C4-2B (cell line): ENCODE measurements at regions not wholly inside any gene's neighbourhood (a gene's known extent, or its start where the extent isn't known, plus 50 kb on each side); places are given as distances from the start of the nearest gene placed in this dataset.

Experiments
- H3K27ac ChIP-seq: fragments of 450-650 bp; 2 replicates; pipeline ENCODE4 v1.5.1; 2017
- ZFX ChIP-seq: fragments of 450-650 bp; IDR thresholded peaks from 2 replicates; pipeline ENCODE4 v1.6.1; 2017
- TF ChIP-seq, protein P1 (sequence below): fragments of 450-650 bp; conservative IDR thresholded peaks from 2 replicates; pipeline ENCODE4 v1.5.1; 2017; ENCODE audit warnings: mild to moderate bottlenecking

DNA sequence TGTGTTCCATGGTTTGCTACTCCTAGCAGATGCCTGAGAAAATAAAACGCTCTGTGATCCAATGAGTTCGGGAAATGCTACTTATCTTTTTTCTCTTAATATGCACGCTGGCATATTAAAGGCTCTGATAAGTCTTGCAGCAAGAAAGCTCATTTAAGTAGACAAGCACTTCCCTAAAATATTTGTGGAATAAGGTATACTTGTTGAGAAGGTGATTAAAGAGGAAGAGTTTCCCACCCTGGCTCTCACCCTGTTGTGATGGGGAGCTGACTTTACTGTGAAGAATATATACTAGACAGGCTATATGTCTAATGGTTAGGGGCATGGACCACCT is 279.4 kb downstream of the RPS24 start:
- no peak for TF ChIP-seq ZFX
- TF ChIP-seq, protein P1, sequence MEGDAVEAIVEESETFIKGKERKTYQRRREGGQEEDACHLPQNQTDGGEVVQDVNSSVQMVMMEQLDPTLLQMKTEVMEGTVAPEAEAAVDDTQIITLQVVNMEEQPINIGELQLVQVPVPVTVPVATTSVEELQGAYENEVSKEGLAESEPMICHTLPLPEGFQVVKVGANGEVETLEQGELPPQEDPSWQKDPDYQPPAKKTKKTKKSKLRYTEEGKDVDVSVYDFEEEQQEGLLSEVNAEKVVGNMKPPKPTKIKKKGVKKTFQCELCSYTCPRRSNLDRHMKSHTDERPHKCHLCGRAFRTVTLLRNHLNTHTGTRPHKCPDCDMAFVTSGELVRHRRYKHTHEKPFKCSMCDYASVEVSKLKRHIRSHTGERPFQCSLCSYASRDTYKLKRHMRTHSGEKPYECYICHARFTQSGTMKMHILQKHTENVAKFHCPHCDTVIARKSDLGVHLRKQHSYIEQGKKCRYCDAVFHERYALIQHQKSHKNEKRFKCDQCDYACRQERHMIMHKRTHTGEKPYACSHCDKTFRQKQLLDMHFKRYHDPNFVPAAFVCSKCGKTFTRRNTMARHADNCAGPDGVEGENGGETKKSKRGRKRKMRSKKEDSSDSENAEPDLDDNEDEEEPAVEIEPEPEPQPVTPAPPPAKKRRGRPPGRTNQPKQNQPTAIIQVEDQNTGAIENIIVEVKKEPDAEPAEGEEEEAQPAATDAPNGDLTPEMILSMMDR, result no peak
- no peak overlapping the region for H3K27ac ChIP-seq

DNA sequence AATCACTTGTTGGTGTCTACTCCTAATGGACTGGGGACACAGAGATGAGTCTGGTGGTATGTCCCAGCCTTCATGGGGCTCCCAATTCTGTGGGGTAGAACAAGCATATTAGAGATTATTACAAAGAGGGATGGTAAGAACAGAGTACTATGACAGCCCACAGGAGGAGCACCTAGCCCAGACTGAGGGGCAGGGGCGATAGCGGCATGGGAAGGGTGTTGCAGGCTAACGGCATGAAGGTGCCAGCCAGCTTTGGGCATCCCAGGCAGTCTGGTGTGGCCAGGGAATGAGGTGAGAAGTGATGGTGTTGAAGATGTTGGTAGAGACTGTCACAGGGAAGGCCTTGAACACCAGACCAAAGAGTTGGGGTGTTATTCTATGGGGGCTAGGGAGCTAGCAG is 280.0 kb downstream of the RPS24 start:
- no peak for TF ChIP-seq ZFX
- TF ChIP-seq, protein P1, result no peak
- H3K27ac ChIP-seq, result no peak overlapping the region

- H3K27ac ChIP-seq, result no peak overlapping the region
- TF ChIP-seq, protein P1, result no peak
- TF ChIP-seq ZFX, result no peak
These were observed 281.0 kb downstream of the RPS24 start for GRCh38 chr10:78314651-78315050.

DNA sequence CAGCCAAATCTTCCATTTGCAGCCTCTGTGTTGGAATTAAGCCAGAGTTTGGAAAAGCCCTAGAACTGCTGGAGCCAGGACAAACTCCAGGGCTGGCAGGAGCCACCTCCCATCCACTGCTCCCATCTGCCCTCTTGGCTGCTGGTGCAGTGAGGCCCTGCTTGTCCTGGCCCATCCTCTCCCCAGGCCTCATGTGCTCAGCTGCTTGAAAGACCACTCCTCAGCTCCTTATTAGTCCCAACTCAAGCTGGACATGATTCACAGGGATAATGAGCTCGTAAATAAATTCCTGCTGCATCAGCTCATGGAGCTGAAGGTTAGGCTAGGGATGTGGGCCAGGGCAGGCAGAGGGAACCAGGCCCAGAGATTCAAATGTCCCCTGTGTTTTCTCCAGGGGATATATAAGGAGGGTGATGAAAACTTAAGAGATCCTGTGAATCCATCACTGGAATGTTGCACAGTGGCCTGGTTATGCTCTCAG is 282.8 kb downstream of the RPS24 start:
- H3K27ac ChIP-seq, result peak overlapping the region; percentile 36
- TF ChIP-seq, protein P1, result no peak
- TF ChIP-seq ZFX, result peak; percentile 30; the same call in 1 of the 2 replicates

DNA sequence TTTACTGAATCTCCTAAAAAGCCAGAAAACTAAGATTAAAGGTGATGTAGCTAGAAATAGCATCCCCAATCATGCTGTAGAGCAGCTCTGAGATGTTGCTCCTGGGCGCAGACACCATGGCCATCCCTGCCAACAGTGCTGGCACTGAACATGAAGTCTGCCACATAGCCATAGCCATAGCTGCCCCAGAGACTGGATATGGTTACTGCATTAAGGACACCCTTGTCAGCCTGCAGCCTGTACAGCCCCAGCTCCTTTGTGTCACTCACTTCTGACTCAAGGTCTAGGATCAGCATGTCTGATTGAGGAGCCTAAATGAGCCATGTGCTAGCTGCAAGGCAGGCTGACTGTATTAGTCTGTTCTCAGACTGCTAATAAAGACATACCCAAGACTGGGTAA is 284.6 kb downstream of the RPS24 start:
- H3K27ac ChIP-seq, result no peak overlapping the region
- TF ChIP-seq ZFX, result no peak
- TF ChIP-seq, protein P1, result no peak

DNA sequence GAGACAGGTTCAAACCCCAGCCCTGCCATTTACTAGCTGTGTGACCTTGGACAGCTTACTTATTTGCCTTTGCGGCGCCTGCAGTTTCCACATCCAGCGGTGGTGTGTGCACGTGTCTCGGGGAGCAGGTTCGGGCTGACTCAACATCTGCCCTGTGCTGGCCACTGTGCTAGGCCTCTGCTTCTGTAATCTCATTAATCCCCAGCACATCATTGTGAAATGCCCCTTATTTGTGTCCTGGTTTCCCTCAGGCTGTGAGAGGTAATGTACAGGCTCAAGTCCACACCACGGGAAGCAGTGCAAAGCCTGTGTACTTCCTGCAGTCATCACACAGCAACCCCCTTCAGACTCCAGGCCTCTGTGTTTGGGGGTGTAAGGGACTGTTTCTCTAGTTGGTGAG is 285.7 kb downstream of the RPS24 start:
- H3K27ac ChIP-seq, result no peak overlapping the region
- TF ChIP-seq, protein P1, result no peak
- no peak for TF ChIP-seq ZFX

- TF ChIP-seq, protein P1, result no peak
- no peak for TF ChIP-seq ZFX
- no peak overlapping the region for H3K27ac ChIP-seq
These were observed 286.2 kb downstream of the RPS24 start for GRCh38 chr10:78319841-78320240.
